Left ventricle myocardium inferior (tissue), 1 donor: ENCODE measurements at regions not wholly inside any gene's neighbourhood (a gene's known extent, or its start where the extent isn't known, plus 50 kb on each side); places are given as distances from the start of the nearest gene placed in this dataset.

Experiments
- DNase-seq: peaks from one replicate; pipeline ENCODE4 v3.0.0-alpha.2; 2020
- H3K27ac ChIP-seq: fragments of 200-600 bp; replicated peaks from 2 replicates; pipeline ENCODE4 v1.8.0; 2021
- H3K27me3 ChIP-seq: fragments of 200-600 bp; 2 replicates; pipeline ENCODE4 v1.8.0; 2021; ENCODE audit warnings: low read depth
- H3K36me3 ChIP-seq: fragments of 200-600 bp; 2 replicates; pipeline ENCODE4 v1.8.0; 2021
- H3K4me1 ChIP-seq: fragments of 200-600 bp; 2 replicates; pipeline ENCODE4 v1.8.0; 2021
- H3K4me3 ChIP-seq: fragments of 200-600 bp; 2 replicates; pipeline ENCODE4 v1.8.0; 2021; ENCODE audit warnings: mild to moderate bottlenecking, moderate library complexity
- H3K9me3 ChIP-seq: fragments of 200-600 bp; replicated peaks from 2 replicates; pipeline ENCODE4 v1.8.0; 2021
- CTCF ChIP-seq: fragments of 200-600 bp; IDR thresholded peaks from 2 replicates; pipeline ENCODE4 v1.8.0; 2021; ENCODE audit warnings: antibody characterized with exemption, mild to moderate bottlenecking, borderline replicate concordance
- intact Hi-C: fragments of 100-400 bp; cut with micrococcal nuclease; formaldehyde crosslinking; loops from one replicate; pipeline ENCODE4 v1.11.0; 2022
- donor health status: DM: no; HTN: yes; CAD: no; lungs with severe emphysema.

- no peak overlapping the region for H3K4me3 ChIP-seq
- TF ChIP-seq CTCF = no peak
- DNase-seq = no peak
Observed at GRCh38 chr4:17134565-17134964, 236.1 kb upstream of the LDB2 start.

GRCh38 chr4:17134100-17134499 lies 235.7 kb upstream of the LDB2 start:
- intact Hi-C loops = no loop called here

More at GRCh38 chr4:17134565-17134964, 236.1 kb upstream of the LDB2 start:
- Histone ChIP-seq H3K4me1 (no peaks in the 10 kb centered on the region), H3K27ac (no peak overlapping the region), H3K36me3 (no peaks in the 10 kb centered on the region), H3K9me3 (peaks cover 25% of the 10 kb centered on the region), H3K27me3 (no peaks in the 10 kb centered on the region)
- intact Hi-C loops = no loop called here

GRCh38 chr4:17132226-17132625 lies 233.8 kb upstream of the LDB2 start:
- Histone ChIP-seq H3K4me1 (no peaks in the 10 kb centered on the region), H3K36me3 (no peaks in the 10 kb centered on the region), H3K27ac (no peak overlapping the region), H3K27me3 (no peaks in the 10 kb centered on the region), H3K4me3 (no peak overlapping the region), H3K9me3 (peaks cover 2% of the 10 kb centered on the region)
- no peak for TF ChIP-seq CTCF
- no peak for DNase-seq
- intact Hi-C loops = no loop called here

More at GRCh38 chr4:17134100-17134499, 235.7 kb upstream of the LDB2 start:
- TF ChIP-seq CTCF = no peak
- no peak overlapping the region for H3K27ac ChIP-seq
- no peaks in the 10 kb centered on the region for H3K4me1 ChIP-seq
- no peak overlapping the region for H3K4me3 ChIP-seq
- DNase-seq = no peak
- peaks cover 20% of the 10 kb centered on the region for H3K9me3 ChIP-seq
- H3K36me3 ChIP-seq = no peaks in the 10 kb centered on the region
- no peaks in the 10 kb centered on the region for H3K27me3 ChIP-seq

GRCh38 chr4:17128268-17128667 lies 229.8 kb upstream of the LDB2 start:
- Histone ChIP-seq H3K36me3 (no peaks in the 10 kb centered on the region), H3K27ac (no peak overlapping the region), H3K27me3 (no peaks in the 10 kb centered on the region), H3K4me1 (no peaks in the 10 kb centered on the region), H3K9me3 (peaks cover 4% of the 10 kb centered on the region), H3K4me3 (no peak overlapping the region)
- intact Hi-C loops = no loop called here
- no peak for DNase-seq
- TF ChIP-seq CTCF = no peak

- Histone ChIP-seq H3K4me1 (no peaks in the 10 kb centered on the region), H3K36me3 (no peaks in the 10 kb centered on the region), H3K27ac (no peak overlapping the region), H3K9me3 (peaks cover 4% of the 10 kb centered on the region), H3K27me3 (no peaks in the 10 kb centered on the region), H3K4me3 (no peak overlapping the region)
- no peak for TF ChIP-seq CTCF
- no peak for DNase-seq
- intact Hi-C loops = no loop called here
Observed at GRCh38 chr4:17126321-17126966, 228.0 kb upstream of the LDB2 start.
